Left hindlimb (tissue), 1 donor: ENCODE measurements at regions not wholly inside any gene's neighbourhood (a gene's known extent, or its start where the extent isn't known, plus 50 kb on each side); places are given as distances from the start of the nearest gene placed in this dataset.
"Not testable (repeated sequence)": the region's sequence is repeated elsewhere in the genome, so short reads cannot be mapped to it uniquely, and the experiment has no call there.

Source experiments
- DNase-seq: peaks from one replicate; pipeline ENCODE4 v3.0.0-alpha.2; 2018

DNA sequence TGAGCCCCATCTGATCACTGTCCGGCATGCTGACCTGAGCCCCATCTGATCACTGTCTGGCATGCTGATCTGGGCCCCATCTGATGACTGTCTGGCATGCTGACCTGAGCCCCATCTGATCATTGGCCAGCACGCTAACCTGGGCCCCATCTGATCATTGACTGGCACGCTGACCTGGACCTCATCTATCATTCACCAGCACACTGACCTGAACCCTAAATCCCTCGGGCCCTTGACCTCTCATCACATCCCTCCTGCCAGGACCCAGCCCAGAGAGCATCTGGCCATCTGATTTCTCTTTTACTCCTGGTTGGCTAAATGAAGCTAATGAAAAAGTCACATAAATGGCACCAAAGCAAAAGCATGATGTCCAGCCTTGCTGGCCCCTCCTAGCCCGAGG, 207.1 kb downstream of the NDUFA10 start:
- DNase-seq = no peak

DNA sequence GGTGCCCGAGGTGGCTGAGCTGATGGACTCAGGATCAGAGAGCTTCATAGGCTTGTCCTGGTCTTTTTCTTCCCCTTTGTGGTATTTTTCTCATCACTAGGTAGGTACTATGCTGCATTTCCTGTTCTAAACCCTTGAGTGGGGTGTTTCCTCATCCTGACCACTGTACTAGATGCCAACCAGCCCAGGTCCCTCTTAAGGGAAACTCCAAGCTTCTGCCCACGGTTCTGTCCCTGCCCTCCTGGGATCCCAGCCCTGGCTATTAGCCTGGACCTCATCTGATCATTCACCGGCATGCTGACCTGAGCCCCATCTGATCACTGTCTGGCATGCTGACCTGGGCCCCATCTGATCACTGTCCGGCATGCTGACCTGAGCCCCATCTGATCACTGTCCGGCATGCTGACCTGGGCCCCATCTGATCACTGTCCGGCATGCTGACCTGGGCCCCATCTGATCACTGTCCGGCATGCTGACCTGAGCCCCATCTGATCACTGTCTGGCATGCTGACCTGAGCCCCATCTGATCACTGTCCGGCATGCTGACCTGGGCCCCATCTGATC, 207.6 kb downstream of the NDUFA10 start:
- not testable (repeated sequence) for DNase-seq

DNA sequence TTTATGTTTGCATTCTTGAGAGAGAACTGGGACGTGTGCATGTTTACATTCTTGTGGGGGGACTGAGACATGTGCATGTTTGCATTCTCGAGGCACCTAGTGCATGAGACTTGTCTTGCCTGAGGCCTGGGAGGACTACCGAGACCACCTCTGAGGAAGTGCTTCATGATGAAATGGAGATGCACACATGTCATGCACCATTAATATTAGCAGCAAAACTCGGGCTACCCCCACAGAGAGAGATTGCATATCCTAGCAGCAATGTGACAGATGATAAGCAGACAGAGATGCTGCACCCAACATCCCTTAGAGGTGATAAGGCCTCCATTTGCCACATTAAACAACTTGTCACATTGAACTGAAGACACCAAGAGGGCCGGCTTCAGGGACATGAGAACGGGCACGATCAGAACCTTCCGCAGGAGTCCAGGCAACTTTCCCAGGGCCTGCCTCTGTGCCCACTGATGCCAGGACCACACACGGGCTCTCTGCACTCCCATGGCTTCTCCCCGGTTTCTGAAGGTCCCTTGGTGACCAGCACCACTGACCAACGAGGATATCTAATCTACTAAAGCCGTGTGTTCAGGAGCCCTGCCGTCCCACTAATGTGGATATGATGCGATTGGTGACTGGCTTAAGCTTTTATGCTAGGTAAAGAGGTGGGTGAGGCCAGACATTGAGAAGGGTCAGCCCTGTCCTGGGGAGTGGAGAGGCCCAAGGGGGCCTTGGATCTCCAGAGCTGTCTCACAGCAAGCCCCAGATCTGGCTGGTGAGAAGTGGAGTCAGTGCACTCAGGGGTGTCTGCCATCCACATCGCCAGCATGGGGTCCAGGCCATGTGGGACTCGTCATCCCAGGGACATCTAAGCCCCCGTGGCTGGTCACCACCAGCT, 208.3 kb downstream of the NDUFA10 start:
- DNase-seq = no peak

DNA sequence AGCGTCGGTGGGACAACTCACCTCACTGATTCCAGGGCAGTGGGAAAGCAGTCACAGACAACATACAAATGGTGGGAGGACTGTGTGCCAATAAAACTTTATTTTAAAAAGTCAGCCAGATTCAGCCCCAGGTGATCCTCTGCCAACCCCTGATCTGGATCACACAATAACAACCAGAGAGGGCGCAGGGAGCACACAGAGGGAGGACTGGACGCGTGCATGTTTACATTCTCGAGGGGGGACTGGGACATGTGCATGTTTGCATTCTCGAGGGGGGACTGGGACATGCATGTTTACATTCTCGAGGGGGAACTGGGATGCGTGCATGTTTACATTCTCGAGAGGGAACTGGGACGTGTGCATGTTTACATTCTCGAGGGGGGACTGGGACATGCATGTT, 209.5 kb downstream of the NDUFA10 start:
- no peak for DNase-seq

DNA sequence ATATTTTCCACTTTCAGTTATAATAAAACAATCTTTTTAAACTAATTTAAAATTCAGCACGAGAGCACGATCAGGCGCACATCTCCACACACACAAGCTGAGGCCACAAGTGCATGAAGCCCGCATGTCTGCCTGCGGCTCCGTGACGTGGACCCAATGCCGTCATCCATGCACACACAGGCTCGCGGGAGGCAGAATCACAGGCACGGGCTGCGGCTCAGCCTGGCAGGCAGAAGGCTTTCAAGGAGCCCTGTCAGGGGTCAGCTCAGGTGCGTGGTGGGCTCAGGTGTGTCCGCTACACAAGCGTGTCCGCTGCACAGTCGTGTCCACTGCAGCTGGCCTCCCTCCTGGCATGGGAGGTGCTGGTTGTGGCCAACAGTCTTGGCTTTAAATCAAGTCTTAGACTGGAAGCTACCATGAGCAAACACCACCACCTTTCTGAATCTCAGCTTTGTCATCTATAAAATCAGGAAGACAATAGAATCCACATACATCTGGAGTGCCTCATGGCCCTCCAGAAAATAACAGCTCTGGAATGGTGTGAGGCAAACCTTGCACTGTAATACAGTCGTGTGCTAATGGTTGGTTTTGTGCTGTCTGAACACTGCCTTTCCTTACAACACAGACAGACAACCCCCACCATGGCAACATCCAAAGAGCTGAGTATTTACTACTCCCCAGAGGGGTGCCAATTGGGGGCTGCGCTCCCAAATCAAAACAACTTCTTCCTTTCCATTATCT, 210.1 kb downstream of the NDUFA10 start:
- peak; percentile 73 for DNase-seq

DNA sequence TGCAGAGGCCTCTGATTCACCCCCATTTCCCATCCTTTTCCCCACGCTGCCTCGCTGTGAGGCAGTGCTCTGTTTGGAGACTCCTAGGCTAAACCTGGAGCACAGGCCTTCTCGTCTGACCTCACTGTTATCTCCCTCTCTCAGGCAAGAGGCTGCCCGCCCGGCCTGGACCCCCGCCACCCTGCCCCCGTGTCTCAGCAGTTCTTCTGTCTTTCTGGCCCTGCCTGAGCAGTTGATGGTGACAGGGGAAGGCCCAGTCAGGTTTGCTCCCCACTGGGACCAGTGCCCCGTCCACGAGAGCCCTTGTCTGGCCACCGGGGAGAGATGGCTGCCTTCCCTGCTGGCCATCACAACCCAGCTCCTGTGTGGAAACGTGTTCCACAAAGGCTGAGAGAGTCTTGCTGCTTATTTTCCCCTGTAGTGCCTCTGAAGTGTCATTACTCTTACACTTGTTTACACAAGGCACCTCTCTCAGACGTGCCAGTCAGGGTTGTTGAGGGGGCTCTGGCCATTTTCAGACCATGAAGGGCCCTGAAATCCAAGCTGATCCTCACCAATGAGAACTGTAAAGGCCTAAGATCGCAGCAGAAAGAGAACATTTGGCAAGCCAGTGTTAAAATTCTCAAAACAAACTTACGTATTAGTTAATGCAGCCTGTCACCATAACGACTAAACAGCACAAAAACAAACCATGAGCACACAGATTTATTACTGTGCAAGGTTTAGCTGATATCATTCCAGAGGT, 210.9 kb downstream of the NDUFA10 start:
- peak; percentile 46 for DNase-seq

DNA sequence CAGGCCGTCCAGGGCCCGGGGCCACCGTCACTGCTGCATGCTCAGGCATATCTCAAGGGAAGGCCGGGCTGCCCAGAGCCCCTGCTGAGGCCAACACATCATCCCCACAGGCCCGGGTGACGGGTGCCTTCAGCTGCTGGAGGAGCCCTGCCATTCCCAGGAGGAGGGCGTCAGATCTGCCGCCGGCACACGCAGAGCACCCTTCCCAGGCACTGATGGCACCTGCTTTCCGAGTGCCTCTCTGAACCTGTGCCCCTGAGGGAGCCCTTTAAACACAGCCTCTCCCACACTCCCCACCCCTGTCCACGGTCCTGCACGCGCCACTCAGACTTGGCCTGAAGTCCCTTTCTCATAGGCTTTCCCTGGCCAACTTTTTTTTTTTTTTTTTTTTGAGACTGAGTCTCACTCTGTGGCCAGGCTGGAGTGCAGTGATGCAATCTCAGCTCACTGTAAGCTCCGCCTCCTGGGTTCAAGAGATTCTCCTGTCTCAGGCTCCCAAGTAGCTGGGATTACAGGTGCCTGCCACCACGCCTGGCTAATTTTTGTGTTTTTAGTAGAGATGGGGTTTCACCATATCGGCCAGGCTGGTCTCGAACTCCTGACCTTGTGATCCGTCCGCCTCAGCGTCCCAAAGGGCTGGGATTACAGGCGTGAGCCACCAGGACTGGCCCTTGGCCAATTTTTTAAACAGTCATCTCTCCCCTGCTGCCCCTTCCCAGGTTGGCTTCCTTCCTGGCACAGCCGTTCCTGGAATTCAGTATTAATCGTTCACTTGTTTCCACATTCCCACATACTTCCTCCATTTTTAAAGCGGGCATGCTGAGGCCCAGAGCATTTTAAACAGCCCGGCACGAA, 211.7 kb downstream of the NDUFA10 start:
- DNase-seq = peak; percentile 57

DNA sequence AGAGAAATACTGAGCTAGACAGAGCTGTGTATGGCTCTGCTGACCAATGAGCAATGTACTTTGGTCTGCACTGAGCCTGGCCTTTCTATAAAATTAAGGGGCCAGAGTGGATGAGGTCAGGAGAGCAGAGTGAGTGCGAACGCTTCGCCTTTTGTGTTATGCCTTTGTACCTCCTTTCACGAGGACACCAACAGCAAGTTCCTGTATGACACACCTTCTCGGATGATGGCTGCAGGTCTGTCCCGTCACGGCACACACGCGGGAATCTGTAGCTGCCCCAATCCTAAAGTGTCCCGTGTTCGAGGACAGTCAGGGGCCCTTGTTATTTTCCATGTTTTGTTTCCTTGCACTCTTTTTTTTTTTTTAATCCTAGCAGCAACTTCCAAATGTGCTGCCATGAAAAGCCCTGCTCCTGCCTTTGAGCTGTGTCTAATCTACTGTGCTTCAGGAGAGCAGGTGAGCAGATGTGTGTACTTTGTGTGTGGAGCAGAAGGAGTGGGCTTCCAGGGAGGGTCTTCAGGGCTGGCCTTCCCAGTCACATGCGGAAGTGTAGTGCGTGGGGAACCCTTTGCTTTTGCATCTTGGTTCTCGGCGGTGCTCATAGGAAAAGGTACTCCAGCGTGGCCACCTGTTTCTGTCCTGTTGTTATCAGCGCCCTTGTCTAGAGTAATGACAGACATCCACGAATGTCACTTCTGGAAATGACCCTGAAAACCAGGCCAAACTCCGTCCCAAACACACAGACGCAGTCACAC, 213.2 kb downstream of the NDUFA10 start:
- DNase-seq = no peak

DNA sequence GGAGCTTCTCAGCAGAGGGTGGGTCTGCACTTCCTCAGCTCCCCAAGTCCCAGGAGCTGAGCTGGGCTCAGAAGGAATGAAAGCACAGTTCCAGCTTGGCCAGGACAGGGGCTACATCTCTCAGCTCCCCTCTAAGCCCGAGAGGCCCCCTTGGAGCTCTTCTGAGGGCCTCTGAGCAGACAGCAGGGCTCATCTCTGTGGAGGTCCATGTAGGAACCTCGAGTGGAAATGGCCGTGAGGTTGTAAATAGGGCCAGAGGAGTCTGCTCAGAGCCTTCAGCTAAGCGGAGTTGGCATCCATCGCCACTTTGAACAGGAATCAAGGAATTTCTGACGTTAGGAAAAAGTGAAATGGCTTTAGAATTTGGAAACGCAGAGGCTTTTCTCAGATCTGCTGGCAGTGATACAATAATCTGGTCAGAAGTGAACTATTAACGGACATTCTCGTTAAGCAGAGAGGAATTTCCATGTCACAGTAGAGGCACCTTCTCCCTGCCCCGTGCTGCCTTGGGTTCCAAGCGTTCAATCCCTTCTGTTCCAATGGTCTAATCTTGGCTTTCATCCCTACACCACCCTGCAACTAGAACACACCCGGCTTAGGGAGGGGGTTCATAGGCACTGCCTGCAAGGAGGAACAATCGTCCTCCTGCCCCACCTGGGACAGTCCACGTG, 213.9 kb downstream of the NDUFA10 start:
- peak; percentile 76 for DNase-seq

DNA sequence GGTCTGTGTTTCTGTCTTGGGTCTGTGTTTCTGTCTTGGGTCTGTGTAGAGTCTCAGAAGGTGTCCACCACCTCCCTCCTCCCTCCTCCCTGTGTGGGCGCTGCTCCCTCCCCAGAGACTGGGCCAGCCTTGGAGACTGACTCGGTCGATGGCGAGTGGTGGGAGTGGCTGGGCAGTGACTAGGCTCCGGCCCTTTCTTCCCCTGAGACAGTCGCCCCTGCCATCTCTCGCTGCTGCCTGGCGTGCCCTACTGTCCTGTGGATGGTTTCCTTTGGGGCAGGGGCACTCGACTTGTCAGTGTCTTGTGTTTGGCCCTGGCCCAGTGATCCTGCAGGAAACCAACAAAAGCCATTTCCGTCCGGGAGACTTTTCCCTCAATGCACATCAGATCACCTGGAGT, 215.8 kb downstream of the NDUFA10 start:
- DNase-seq = no peak

DNA sequence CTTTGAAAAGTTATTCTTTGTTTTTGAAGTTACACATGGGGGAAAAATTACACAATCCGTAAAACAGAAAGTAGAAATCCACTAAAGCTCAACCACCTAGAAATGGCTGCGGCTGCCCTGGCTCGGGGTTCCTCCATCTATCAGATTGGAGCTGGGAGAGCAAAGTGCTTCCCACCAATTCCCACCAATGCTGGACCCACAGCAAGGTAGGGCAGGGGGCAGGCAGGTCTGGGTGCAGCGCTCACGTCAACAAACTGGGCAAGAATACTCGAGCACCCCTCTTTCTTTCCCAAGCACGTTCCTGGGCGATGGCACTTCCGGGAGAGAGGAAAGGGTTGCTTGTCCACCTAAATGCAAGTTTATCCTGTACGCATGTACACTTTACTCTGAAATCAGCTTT, 217.6 kb downstream of the NDUFA10 start:
- DNase-seq = no peak

DNA sequence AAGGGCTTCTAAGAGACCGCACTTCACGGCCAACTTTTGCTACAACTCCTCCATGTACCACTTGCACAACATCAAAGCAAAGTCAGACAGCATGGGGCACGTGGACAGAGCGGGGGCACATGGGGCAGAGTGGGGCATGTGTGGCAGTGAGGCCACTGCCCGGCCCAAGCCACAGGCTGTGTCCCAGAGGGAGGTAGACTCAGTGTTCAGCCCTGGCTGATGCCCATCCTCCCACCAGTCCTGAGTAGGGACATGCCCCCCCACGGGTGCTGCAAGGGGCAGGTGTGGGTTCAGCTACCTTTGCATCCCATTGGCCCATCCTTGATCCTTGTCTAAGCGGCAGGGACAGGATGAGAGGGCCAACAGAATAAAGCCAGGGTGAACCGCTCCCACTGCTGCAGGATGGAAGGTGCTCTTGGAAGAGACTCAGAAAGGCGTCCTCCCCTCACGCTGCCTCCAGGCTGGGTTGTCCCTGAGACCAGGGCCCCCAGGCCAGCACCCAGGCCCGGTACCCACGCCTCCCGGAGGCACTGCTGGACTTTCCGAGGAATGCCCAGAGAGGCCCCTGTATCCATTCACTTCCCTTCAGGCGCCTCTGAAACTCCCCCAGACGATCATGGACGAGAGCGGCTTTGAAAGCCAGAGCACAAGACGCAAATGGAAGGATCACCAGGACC, 218.2 kb downstream of the NDUFA10 start:
- no peak for DNase-seq

DNA sequence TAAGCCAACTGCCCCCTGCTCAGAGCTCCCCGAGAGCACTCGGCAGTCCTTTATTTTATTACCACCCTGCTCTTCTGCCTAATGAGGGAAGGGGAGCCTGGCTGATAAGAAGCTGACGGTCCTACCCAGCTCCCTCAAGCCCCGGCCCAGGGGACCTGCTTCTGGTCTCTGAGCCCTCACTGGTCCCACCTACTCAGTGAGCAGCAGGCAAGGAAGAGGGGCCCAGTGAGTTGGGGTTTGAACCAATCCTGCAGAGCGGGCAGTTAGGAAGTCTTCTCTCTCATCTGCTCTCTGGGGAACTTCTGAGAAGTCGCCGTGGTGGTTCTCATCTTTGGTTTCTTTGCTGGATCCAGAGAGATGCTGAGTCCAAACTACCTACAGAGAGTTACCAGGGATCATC, 218.9 kb downstream of the NDUFA10 start:
- DNase-seq = no peak

DNA sequence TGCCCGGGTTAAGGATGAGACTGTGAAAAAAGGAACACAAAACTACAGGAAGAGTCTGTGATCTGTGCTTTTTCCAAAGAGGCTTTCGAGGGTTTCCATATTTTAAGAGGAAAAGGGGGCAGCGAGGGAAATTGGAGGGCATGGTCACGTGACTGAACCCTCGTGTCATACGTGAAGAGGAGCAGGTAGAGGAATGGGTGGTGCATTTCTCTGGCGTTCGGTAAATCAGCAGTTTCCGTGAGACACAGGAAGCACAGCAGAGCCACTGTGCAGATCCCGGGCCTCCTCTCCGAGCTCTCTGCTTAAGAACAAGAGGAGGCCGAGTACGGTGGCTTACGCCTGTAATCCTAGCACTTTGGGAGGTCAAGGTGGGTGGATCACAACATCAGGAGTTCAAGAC, 219.7 kb downstream of the NDUFA10 start:
- no peak for DNase-seq

DNA sequence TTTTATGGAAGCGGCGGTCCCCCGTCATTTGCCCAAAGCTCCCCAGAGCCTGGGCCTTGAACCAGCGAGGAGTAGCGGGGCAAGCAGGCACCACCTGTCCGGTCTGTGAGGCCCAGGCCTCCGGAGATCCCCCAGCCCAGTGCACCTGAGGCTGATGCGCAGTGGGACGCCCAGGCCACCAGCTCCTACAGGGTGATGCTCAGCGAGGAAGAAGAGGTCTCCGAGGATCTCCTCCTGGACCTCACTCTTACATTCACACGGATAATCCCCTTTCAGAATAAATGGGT, 220.2 kb downstream of the NDUFA10 start:
- no peak for DNase-seq

DNA sequence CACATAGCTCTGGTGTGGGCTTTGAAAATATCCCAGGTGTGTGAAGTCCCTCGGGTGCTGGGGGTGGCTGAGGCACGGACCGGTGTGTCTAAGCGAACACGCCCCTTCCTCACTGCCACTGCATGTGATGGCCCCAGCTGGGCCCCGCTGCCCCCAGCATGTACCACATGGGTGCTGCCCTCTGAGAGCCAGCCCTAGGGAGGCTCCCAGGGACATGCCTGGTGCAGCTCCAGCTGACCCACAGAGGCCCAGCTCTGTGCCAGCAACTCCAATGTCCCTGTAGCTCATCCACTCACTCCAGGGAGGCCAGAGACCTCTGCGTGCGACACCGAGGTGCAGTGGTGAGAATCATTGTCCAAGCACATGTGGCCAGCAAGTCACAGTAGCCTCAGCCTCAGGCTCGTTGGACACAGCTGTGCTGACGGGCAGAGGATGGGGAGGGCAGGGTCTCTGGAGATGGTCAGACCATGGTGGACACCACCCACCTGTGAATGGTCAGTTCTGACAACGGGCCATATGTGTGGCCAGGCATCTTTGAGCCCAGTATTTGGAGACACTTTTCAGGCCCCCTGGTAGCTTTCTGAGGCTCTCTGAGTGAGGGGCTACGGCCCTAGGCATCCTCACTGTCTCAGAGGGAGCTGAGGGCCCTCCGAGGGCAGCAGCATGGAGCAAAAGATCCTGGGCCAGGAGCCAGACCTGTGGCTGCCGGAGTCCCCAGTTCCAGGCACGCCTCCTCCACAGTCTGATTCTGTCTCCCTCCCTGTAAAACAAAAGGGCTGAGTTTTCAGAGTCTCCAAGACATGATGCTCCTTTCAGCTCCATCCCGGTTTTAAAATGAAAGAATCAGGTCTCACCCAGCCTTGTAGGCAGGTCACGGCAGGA, 220.7 kb downstream of the NDUFA10 start:
- DNase-seq = no peak

DNA sequence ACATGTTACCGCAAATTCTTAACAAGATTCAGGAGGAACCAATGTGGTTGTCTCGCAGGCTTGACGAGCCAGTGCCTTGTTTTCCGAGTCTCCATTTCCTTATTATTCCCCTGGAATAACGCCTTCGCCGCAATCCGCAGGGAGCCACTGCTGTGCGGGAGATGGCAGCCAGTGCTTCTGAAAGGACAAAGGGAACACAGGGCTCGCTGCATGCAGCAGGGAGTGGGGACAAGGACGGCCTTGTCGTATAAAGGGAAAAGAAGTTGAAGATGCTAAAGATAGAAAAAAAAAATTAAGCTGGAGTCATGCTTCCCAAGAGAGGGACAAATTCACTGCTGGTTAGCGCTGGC, 221.4 kb downstream of the NDUFA10 start:
- no peak for DNase-seq

DNA sequence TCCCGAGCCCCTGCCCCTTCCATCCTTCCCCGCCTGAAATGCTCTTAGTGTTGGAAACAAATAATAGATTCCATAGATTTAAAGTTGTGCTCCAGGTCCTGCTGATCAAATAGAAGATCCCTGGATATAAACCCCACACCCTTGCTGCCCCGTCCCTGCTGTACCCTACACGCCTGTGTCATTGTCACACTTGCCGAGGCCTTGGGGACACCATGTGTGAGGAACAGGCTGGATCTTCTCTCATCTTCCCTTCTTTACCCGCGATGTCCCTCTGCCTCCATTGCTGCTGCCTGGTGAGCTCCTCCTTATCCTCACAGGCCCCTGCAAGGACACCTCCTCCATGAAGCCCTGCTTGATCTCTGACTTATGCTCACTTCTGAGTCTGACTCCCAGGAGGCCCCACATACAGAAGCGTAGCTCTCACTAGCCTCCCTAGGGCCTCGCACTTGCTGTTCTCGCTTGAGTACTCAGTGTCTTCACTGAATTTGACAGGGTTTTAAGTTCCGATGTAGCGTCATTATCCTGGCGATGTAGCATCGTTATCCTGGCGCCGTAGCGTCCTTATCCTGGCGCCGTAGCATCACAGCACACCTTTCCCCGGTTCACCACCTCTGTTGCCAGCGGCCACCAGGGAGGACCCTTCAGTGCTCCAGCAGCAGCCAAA, 221.9 kb downstream of the NDUFA10 start:
- no peak for DNase-seq

DNA sequence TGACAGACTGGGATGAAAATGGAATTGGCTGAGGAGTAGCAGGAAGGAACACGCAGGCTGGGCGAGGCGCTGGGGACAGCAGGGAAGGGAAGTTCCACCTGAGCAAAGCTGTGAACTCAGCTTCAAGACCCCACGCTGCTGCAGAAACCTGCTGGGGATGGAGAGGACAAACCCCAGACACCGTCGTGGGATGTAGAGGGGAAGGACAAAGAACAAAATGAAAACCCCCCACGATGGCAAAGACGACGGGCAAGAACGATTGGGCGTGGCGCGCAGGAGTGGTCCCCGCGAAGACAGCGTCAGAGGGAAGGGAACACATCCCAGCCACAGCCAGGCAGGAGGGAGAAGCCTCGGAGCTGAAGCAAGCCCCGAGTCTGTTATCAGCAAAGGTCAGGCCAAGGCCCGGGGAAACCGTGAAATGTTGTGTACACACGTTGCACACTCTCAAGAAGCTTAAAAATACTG, 222.9 kb downstream of the NDUFA10 start:
- no peak for DNase-seq
